HL-60 (cell line): ENCODE measurements at regions not wholly inside any gene's neighbourhood (a gene's known extent, or its start where the extent isn't known, plus 50 kb on each side); places are given as distances from the start of the nearest gene placed in this dataset.

Experiments used
- CTCF ChIP-seq: IDR thresholded peaks from one replicate; pipeline ENCODE4 v1.5.1; 2011; ENCODE audit warnings: low read length, control low read depth, inconsistent platforms; ENCODE audit not compliant: insufficient read depth
- GABPA ChIP-seq: IDR thresholded peaks from 2 replicates; pipeline ENCODE4 v1.6.1; 2012; ENCODE audit warnings: low read depth
- POLR2AphosphoS5 ChIP-seq: IDR thresholded peaks from 2 replicates; pipeline ENCODE4 v1.6.1; 2012; ENCODE audit warnings: low read depth
- SPI1 ChIP-seq: IDR thresholded peaks from 2 replicates; pipeline ENCODE4 v1.6.1; 2012; ENCODE audit warnings: low read depth, mild to moderate bottlenecking, borderline replicate concordance

GRCh38 chr5:51960617-51961121 is 577.4 kb downstream of the ISL1 start:
- TF ChIP-seq CTCF (no peak), SPI1 (no peak), GABPA (no peak), POLR2AphosphoS5 (no peak)
